ENCODE measurements at regions not wholly inside any gene's neighbourhood (a gene's known extent, or its start where the extent isn't known, plus 50 kb on each side); places are given as distances from the start of the nearest gene placed in this dataset.

DNA sequence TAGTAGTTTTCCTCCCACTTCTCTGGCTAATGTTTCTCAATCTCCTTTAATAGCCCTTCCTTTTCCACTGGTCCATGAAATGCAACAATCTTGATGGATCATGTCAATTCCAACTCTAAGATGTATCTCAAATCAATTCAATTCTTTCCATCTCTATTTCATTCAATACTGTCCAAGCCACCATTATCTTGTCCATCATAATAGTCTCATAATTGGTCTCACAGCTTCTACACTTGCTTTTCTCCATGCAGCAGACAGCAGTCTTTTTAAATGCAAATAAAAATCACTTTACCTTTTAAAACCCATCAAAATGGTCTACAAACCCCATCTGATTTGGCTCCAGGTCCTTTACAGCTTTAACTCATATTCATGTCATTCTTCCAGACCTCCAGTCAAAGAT, 226.6 kb downstream of the EPHA4 start:
- TF ChIP-seq, protein P1, sequence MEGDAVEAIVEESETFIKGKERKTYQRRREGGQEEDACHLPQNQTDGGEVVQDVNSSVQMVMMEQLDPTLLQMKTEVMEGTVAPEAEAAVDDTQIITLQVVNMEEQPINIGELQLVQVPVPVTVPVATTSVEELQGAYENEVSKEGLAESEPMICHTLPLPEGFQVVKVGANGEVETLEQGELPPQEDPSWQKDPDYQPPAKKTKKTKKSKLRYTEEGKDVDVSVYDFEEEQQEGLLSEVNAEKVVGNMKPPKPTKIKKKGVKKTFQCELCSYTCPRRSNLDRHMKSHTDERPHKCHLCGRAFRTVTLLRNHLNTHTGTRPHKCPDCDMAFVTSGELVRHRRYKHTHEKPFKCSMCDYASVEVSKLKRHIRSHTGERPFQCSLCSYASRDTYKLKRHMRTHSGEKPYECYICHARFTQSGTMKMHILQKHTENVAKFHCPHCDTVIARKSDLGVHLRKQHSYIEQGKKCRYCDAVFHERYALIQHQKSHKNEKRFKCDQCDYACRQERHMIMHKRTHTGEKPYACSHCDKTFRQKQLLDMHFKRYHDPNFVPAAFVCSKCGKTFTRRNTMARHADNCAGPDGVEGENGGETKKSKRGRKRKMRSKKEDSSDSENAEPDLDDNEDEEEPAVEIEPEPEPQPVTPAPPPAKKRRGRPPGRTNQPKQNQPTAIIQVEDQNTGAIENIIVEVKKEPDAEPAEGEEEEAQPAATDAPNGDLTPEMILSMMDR (IDR thresholded peaks at IDR 0.05), result no peak
- TF ChIP-seq POLR2A (IDR thresholded peaks at IDR 0.05), result no peak
